BLaER1 treated with 17β-estradiol and CSF1 and Interleukin-3, amounts not matched to agents 10 nM and 100 nM (cell line): ENCODE measurements at regions not wholly inside any gene's neighbourhood (a gene's known extent, or its start where the extent isn't known, plus 50 kb on each side); places are given as distances from the start of the nearest gene placed in this dataset.
"Not testable (repeated sequence)": the region's sequence is repeated elsewhere in the genome, so short reads cannot be mapped to it uniquely, and the experiment has no call there.

ENCODE experiments used
- H3K27ac ChIP-seq, 11 experiments: shearing (Covaris generic); formaldehyde crosslinking; 2 replicates each; pipeline ENCODE4 v1.8.1; 2022
- H3K27me3 ChIP-seq, 11 experiments: shearing (Covaris generic); formaldehyde crosslinking; 2 replicates each; pipeline ENCODE4 v1.8.1; 2022
- H3K36me3 ChIP-seq, 11 experiments: shearing (Covaris generic); formaldehyde crosslinking; 2 replicates each; pipeline ENCODE4 v1.8.1; 2022
- H3K4me1 ChIP-seq, 10 experiments: shearing (Covaris generic); formaldehyde crosslinking; 2 replicates each; pipeline ENCODE4 v1.8.1; 2022
- H3K4me2 ChIP-seq, 11 experiments: shearing (Covaris generic); formaldehyde crosslinking; 2 replicates each; pipeline ENCODE4 v1.8.1; 2022
- H3K4me3 ChIP-seq, 10 experiments: shearing (Covaris generic); formaldehyde crosslinking; 2 replicates each; pipeline ENCODE4 v1.8.1; 2022
- H3K9ac ChIP-seq, 11 experiments: shearing (Covaris generic); formaldehyde crosslinking; 2 replicates each; pipeline ENCODE4 v1.8.1; 2022
- H3K9me3 ChIP-seq, 11 experiments: shearing (Covaris generic); formaldehyde crosslinking; replicated peaks in 1 of 11; 2 replicates each; pipeline ENCODE4 v1.8.1; 2022
- H4K20me1 ChIP-seq, 11 experiments: shearing (Covaris generic); formaldehyde crosslinking; 2 replicates each; pipeline ENCODE4 v1.8.1; 2022
- Cebpa-rat ChIP-seq, 11 experiments: shearing (Covaris generic); IDR thresholded peaks; 2 replicates each; pipeline ENCODE4 v1.8.1; 2022

- H4K20me1 ChIP-seq: no peaks in the 10 kb centered on the region
- H3K36me3 ChIP-seq: no peaks in the 10 kb centered on the region
- H3K9ac ChIP-seq: no peak overlapping the region
- no peak overlapping the region for H3K27ac ChIP-seq
- no peaks in the 10 kb centered on the region for H3K9me3 ChIP-seq
- no peak overlapping the region for H3K4me2 ChIP-seq
- no peaks in the 10 kb centered on the region for H3K4me1 ChIP-seq
- no peak for TF ChIP-seq Cebpa-rat (IDR thresholded peaks at IDR 0.05)
- H3K4me3 ChIP-seq: no peak overlapping the region
- no peaks in the 10 kb centered on the region for H3K27me3 ChIP-seq
Observed at GRCh38 chr2:66255867-66256266, 179.1 kb upstream of the MEIS1 start.

- H3K9ac ChIP-seq: no peak overlapping the region
- no peaks in the 10 kb centered on the region for H4K20me1 ChIP-seq
- H3K36me3 ChIP-seq: no peaks in the 10 kb centered on the region
- H3K9me3 ChIP-seq: no peaks in the 10 kb centered on the region
- TF ChIP-seq Cebpa-rat (IDR thresholded peaks at IDR 0.05): no peak
- H3K27me3 ChIP-seq: no peaks in the 10 kb centered on the region
- no peak overlapping the region for H3K27ac ChIP-seq
- H3K4me3 ChIP-seq: no peak overlapping the region
- H3K4me2 ChIP-seq: no peak overlapping the region
- no peaks in the 10 kb centered on the region for H3K4me1 ChIP-seq
Observed at GRCh38 chr2:66255136-66255535, 179.8 kb upstream of the MEIS1 start.

DNA sequence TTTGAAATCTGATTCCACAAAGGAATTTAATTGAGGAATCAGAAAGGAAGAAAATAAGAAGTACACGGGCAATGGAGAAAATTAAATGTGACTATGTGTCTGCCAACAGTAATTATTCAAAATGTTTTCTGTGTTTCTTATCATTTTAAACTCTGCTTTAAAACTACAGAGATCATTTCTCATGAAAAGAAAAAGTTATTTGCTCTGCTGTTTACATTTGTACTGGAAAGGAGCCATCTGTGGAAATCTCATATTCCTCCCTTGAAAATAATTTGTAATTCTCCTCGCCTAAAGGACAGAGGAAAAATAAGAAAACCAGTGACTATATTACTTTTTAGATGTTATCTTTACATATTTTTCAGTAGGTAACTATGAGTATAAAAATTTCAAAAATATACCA is 181.9 kb upstream of the MEIS1 start:
- H3K9ac ChIP-seq: no peak overlapping the region
- H3K4me2 ChIP-seq: no peak overlapping the region
- no peaks in the 10 kb centered on the region for H3K36me3 ChIP-seq
- no peak overlapping the region for H3K4me3 ChIP-seq
- no peak overlapping the region for H3K27ac ChIP-seq
- H3K4me1 ChIP-seq: no peaks in the 10 kb centered on the region
- TF ChIP-seq Cebpa-rat (IDR thresholded peaks at IDR 0.05): no peak
- H4K20me1 ChIP-seq: no peaks in the 10 kb centered on the region
- no peaks in the 10 kb centered on the region for H3K9me3 ChIP-seq
- H3K27me3 ChIP-seq: no peaks in the 10 kb centered on the region

- no peaks in the 10 kb centered on the region for H3K9me3 ChIP-seq
- no peaks in the 10 kb centered on the region for H3K36me3 ChIP-seq
- no peak overlapping the region for H3K27ac ChIP-seq
- no peak overlapping the region for H3K4me2 ChIP-seq
- no peaks in the 10 kb centered on the region for H3K27me3 ChIP-seq
- no peak overlapping the region for H3K9ac ChIP-seq
- H3K4me1 ChIP-seq: no peaks in the 10 kb centered on the region
- no peak for TF ChIP-seq Cebpa-rat (IDR thresholded peaks at IDR 0.05)
- no peak overlapping the region for H3K4me3 ChIP-seq
- no peaks in the 10 kb centered on the region for H4K20me1 ChIP-seq
Observed at GRCh38 chr2:66252109-66252508, 182.8 kb upstream of the MEIS1 start.

DNA sequence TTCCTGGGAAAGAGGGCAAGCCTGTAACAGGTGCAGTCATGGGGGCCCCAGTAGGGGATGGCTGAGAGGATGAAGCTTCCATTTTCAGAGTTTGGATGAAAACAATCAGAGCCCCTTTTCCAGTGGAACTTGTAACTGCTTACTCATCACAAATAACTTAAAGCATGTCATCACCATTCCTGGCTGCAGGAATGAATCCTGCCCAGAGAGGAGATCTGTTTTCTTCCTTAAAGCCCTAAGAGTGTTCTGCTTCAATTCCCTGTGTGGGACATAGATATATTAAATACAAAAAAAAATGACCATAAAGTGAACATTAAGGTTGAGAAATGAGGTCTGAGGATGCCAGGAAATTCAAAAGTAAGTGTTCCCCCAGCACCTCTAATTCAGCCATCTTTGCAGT is 183.4 kb upstream of the MEIS1 start:
- TF ChIP-seq Cebpa-rat (IDR thresholded peaks at IDR 0.05): no peak
- no peak overlapping the region for H3K27ac ChIP-seq
- no peaks in the 10 kb centered on the region for H3K27me3 ChIP-seq
- no peaks in the 10 kb centered on the region for H3K9me3 ChIP-seq
- H3K9ac ChIP-seq: no peak overlapping the region
- no peaks in the 10 kb centered on the region for H4K20me1 ChIP-seq
- no peak overlapping the region for H3K4me3 ChIP-seq
- no peaks in the 10 kb centered on the region for H3K4me1 ChIP-seq
- H3K36me3 ChIP-seq: no peaks in the 10 kb centered on the region
- no peak overlapping the region for H3K4me2 ChIP-seq

- not testable (repeated sequence) for H3K4me1 ChIP-seq, H4K20me1 ChIP-seq, H3K9ac ChIP-seq, H3K36me3 ChIP-seq, H3K27ac ChIP-seq, H3K9me3 ChIP-seq, H3K4me3 ChIP-seq, H3K27me3 ChIP-seq, H3K4me2 ChIP-seq
Observed at GRCh38 chr2:66249089-66249488, 185.8 kb upstream of the MEIS1 start.

DNA sequence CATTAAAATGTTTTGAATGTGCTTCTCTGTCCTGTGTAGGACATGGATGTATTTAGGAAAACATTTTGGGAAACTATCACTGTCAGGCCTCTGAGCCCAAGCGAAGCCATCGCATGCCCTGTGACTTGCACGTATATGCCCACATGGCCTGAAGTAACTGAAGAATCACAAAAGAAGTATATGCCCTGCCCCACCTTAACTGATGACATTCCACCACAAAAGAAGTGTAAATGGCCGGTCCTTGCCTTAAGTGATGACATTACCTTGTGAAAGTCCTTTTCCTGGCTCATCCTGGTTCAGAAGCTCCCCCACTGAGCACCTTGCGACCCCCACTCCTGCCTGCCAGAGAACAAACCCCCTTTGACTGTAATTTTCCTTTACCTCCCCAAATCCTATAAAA is 191.1 kb upstream of the MEIS1 start:
- H3K4me3 ChIP-seq, H3K4me2 ChIP-seq, H3K27me3 ChIP-seq, H3K36me3 ChIP-seq, H3K27ac ChIP-seq, H3K9ac ChIP-seq, H3K9me3 ChIP-seq, H4K20me1 ChIP-seq: not testable (repeated sequence)
- H3K4me1 ChIP-seq: peaks cover 0 to 26% (median 23%) of the 10 kb centered on the region in 10 experiments; a peak in 12 of 20 replicates

DNA sequence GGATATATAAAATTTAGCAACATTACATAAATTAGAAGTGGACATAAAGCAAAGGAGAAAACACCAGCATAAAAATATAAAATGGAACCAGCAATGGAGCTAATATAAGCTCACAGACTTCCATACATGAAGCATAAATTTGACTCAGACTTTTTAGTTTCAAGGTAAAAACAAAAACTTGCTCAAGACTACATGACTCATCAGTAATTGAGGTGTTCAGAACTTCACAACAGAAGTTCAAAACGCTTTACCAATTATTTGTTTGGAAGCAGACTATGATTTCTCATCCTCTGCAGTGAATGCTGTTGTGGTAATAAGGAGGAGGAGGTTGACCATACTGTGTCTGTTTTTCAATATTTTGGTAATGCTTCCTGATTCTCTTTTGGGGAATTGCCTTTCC is 192.0 kb upstream of the MEIS1 start:
- H3K9me3 ChIP-seq, H4K20me1 ChIP-seq, H3K4me3 ChIP-seq, H3K27me3 ChIP-seq, H3K4me2 ChIP-seq, H3K27ac ChIP-seq, H3K9ac ChIP-seq, H3K36me3 ChIP-seq: not testable (repeated sequence)
- peaks cover 0 to 30% (median 25%) of the 10 kb centered on the region in 10 experiments; a peak in 13 of 20 replicates for H3K4me1 ChIP-seq

GRCh38 chr2:66242099-66242789 is 192.7 kb upstream of the MEIS1 start:
- Histone ChIP-seq H3K27me3 (no peaks in the 10 kb centered on the region), H3K9me3 (no peaks in the 10 kb centered on the region), H3K4me2 (peak overlapping the region in 8 of 11 experiments; percentile 16 to 63 (median 50); a peak in 12 of 22 replicates), H4K20me1 (no peaks in the 10 kb centered on the region), H3K27ac (no peak overlapping the region), H3K9ac (no peak overlapping the region), H3K36me3 (no peaks in the 10 kb centered on the region), H3K4me3 (no peak overlapping the region), H3K4me1 (peaks cover 0 to 36% (median 32%) of the 10 kb centered on the region in 10 experiments; a peak in 15 of 20 replicates)
- no peak for TF ChIP-seq Cebpa-rat (IDR thresholded peaks at IDR 0.05)

- Histone ChIP-seq H3K27me3 (no peaks in the 10 kb centered on the region), H3K4me3 (no peak overlapping the region), H3K4me2 (peak overlapping the region in 7 of 11 experiments; percentile 29 to 63 (median 49); a peak in 10 of 22 replicates), H4K20me1 (no peaks in the 10 kb centered on the region), H3K9me3 (no peaks in the 10 kb centered on the region), H3K36me3 (no peaks in the 10 kb centered on the region), H3K4me1 (peaks cover 0 to 55% (median 49%) of the 10 kb centered on the region in 10 experiments; a peak in 16 of 20 replicates), H3K9ac (no peak overlapping the region), H3K27ac (no peak overlapping the region)
- TF ChIP-seq Cebpa-rat (IDR thresholded peaks at IDR 0.05): no peak
Observed at GRCh38 chr2:66240286-66240685, 194.6 kb upstream of the MEIS1 start.
